ENCODE measurements at regions not wholly inside any gene's neighbourhood (a gene's known extent, or its start where the extent isn't known, plus 50 kb on each side); places are given as distances from the start of the nearest gene placed in this dataset.
"Not testable (repeated sequence)": the region's sequence is repeated elsewhere in the genome, so short reads cannot be mapped to it uniquely, and the experiment has no call there.

DNA sequence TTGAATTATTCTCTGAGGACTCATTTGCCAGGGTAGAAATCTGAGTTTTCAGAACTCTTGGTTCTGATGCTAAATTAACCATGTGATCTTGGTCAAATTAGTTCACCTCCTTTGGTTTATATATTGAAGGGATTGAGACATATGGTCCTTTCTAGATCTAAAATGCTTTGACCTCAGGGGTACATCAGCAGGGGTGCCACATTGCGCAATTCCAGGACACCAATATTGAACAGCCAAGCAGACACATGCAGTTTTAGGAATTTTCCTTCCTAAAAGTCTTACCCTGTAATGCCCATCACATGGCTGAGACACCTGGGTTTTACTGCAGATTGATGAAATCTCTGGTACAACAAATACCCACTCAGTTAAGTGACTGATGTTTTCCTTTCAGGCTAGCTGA is 254.4 kb upstream of the NCAM1 start:
- DNase-seq (ENCODE audit: low read depth in 2 of 2): no peak

DNA sequence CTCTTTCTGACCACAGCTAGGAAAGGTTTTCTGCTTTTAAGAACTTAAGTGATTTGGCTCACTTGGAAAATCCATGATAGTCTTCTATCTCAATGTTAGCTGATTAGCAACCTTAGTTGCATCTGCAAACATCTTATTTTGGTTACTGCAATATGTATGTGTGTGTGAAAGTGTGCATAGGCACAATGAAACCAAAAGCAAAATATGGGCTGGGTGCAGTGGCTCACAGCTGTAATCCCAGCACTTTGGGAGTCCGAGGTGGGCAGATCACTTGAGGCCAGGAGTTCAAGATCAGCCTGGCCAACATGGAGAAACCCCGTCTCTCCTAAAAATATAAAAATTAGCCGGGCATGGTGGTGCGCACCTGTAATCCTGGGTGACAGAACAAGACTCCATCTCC is 246.9 kb upstream of the NCAM1 start:
- DNase-seq (ENCODE audit: low read depth in 2 of 2): not testable (repeated sequence)

DNA sequence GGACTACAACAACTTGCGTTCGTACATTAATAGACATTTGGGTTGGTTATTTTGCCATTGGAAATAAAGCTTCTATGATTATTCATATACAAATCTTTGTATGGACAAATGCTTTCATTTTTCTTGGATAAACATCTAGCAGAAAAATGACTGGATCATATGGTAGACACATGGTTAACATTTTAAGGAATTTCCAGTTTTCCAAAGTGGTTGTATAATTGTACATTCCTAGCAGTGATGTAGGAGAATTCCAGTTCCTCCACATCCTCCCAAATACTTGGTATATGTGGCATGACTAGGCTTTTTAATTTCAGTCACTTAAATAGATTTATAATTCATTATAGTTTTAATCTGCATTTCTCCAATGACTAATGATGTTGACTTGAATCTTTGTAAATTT is 246.2 kb upstream of the NCAM1 start:
- peak in 1 of 2 experiments; percentile 15 for DNase-seq (ENCODE audit: low read depth in 2 of 2)

DNA sequence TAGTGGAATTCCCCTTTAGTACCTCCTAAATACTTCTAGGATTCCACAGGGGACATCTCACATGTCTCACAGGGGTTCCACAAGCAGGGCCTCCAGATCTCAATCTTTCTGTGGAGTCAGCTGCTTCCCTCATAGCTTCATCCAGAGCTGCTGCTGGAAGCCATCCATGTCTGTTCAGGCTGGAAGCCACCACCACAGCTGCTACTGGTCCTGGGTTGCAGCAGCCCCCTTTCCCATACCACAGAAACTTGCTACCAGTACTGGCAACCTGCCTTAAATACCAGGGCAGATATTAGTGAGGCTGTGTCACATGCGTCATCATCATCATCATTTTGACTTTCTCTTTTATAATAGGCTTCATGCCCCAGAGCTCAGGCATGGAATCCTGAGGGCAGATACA is 242.7 kb upstream of the NCAM1 start:
- DNase-seq (ENCODE audit: low read depth in 2 of 2): no peak

DNA sequence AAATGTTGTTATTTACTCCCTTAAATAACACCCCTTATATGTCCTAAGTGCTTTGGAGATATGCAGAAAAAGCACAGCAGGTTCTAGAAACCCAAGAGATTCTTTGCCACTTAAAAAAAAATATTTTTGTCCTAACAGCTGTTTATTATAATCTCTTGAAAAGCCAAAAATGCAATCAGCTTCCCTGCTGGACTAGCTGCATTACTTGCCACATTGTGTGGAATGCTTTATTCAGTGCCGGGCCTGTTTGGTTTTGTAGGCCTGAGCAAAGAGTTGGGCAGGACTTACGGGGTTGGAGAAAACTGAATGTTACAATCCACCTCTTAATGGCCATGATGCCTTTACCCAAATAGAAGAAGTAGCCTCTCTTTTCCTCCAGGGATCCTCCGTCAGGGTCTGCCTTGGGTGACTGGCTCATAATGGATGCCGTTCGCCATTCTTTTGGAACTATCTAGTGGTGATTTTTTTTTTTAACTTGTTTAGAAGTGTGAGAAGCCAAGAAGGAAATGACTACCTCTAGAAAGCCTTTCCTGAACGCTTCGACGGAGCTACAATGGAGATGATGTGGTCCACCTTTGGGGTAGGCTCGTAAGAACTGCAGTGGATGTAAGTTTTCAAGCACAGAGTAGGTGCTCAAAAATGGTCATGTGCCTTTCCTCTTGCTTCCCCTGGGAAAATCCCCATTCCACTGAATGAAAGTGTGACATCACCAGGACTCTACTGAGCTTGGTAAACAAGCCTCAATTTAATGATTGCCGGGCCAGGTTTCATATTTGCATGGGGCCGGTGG is 241.3 kb upstream of the NCAM1 start:
- no peak for DNase-seq (ENCODE audit: low read depth in 2 of 2)

DNA sequence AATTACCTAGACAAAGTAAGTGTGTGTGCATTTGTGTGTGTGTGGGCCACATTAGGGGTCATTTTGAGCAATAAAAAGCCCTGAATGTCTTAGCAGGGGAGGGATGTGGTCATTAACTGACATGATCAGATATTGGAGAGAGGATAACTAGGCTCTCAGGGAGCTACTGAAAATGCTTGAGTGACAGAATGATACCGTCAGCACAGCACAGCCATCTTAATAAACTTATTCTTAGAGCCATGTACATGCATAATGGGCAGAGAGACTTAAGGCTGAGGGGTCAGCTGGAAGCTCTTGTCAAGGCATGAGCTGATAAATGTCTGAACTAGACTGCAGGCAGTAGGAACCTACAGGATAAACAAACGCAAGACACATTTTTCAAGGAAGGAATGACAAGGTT is 239.1 kb upstream of the NCAM1 start:
- no peak for DNase-seq (ENCODE audit: low read depth in 2 of 2)

DNA sequence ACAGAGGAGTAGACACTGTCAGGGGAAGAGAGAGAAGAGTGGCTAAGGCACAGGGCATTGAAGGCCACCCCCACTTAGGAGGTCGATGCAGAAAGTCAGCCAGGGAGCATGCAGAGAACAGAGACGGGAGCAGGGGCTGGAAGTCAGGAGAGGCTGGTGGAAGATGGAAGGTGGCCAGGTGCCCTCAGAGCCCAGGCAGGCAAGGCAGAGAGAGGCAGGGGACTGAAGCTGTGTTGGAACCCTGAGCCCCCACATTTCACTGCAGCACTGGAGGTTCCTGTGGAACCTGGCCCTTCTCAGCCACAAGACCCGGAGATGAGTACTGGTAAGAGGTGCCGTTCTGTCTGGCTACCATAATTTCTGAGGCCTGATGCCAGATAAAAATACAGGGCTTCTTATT is 238.3 kb upstream of the NCAM1 start:
- no peak for DNase-seq (ENCODE audit: low read depth in 2 of 2)

DNA sequence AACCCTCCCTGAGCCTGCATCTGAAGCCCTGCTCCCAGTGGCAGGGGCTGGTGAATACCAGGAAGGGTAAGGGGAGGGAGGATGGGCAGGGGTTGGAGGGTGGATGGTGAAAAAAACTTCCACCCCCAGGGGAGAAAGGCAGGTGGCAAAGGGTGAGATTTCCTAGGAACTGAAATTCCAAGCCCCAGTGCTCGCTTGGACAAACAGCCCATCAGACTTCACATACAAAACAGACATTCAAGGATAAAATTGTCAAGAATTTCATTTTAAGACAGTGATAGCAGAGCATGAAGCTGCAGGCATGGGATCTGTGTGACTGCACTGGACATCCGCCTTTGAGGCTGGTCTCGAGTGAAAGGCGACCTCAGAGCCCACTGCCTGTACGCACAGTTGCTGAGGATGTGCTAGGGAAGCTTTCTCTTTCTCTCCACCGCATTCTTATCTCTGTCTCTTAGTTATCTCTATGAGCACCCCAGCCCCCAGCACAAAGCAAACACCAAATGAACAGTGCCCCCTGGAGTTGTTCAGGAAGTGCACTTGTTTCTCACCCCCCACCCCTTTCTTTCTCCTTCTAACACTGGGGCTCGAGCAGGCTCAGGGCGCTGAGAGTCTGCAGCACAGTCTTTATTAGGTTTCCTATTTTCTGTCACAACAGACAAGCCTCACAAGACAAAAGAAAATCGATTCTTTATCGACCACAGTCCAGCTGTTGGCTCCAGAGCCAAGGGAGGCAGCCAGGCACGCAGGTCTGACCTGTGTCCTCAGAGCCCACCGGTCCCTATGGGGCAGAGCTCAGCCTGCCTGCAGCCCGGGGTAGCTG is 237.3 kb upstream of the NCAM1 start:
- no peak for DNase-seq (ENCODE audit: low read depth in 2 of 2)

DNA sequence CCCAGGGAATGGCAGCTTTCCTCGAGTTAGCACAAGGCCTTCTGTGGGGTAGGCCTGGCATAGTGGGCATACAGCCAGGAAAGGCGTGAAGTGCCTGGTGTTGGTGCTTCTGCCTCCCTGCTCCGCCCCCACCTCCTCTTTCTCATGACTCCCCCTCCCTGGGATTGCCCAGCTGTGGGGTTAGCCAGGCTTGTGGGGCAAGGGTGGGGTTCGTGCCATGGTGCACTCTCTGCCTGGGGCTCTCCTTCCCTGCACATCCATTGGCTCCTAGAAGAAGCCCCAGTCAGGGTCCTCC is 236.8 kb upstream of the NCAM1 start:
- no peak for DNase-seq (ENCODE audit: low read depth in 2 of 2)

DNA sequence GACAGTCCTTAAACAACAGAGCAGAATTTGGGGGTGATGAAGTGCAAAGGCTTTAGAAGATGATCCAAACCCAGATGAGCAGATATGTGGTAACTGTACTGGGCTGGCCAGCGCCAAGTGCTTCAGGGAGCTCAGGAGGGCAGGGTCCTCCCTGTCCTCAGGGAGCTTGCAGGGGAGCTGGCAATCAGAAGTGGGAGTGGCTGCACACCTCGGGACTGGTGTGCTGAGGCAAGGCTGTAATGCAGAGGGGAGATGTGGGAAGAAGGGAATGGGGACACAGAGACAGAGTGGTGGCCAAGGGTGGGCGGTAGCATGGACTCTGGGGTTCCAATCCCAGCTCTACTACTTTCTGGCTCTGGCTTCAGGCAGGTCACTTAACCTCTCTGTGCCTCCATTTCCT is 235.6 kb upstream of the NCAM1 start:
- DNase-seq (ENCODE audit: low read depth in 2 of 2): no peak

DNA sequence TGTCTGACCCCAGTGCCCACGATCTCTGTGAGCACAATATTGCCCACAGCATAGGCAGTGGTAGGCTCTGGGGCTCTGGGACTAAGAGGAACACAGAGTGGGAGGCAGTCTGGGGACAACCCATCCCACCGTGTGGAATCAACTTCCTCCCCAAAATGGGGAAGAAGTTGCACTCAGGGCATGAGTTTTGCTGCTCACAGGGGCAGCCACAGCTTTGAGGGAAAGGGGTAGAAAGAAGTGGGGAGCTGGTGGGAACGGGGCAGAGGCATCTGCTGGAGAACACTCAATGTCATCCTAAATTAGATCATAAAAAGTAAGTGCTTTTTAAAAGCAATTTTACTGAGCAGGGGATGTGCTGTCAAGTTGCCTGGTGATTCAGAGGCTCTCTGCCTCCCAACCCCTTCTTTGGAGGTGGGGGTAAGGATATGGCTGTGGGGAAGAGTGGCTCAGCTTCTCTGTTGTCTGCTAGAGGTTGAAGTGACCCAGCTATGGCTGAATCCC is 233.8 kb upstream of the NCAM1 start:
- DNase-seq (ENCODE audit: low read depth in 2 of 2): no peak

DNA sequence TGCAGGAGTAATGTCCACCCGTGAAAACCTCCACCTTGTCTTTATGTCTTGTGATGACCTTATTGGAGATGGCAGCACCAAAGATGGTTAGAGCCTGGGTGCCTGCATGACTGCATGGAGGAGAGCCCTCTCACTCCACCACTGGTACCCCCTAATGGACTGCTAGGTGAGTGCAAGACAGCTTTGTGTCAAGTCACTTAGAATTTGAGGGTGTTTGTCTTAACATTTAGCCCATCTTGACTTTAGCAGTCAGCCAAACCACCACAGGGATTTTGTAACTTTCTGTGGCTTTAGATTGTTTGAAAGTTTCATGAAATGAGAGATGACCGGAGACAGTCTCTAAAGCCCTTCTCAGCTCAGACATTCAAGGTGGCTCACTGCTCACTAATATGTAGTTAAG is 232.9 kb upstream of the NCAM1 start:
- DNase-seq (ENCODE audit: low read depth in 2 of 2): no peak

DNA sequence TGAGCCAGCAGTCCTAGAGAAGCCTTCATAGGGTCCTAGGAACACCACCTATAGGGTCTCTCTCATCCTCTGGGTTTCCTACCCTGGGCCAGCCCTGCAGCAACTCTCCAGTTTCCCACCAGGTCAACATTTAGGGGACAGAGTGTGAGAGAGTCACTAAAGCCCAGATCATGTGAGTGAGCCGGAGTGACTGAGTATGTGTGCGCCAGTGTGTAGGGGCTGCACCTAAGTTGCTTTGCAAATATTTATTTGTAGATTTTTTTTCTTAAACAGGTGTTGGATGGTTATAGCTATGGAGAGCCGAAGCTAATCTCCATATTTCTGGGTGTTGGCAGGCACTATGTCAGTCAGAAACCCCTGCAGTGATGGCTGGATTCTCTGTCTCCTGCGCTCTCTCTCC is 232.5 kb upstream of the NCAM1 start:
- no peak for DNase-seq (ENCODE audit: low read depth in 2 of 2)

DNA sequence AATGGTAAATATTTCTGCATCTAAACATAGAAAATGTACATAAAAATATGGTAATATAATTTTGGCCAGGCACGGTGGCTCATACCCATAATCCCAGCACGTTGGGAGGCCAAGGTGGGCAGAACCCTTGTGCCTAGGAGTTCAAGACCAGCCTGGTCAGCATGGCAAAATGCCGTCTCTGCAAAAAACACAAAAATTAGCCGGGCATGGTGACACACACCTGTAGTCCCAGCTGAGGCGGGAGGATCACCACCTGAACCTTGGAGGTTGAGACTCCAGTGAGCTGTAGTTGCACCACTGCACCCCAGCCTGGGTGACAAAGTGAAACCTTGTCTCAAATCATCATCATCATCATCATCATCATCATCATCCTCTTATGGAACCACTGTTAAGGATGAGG is 230.6 kb upstream of the NCAM1 start:
- DNase-seq (ENCODE audit: low read depth in 2 of 2): no peak

DNA sequence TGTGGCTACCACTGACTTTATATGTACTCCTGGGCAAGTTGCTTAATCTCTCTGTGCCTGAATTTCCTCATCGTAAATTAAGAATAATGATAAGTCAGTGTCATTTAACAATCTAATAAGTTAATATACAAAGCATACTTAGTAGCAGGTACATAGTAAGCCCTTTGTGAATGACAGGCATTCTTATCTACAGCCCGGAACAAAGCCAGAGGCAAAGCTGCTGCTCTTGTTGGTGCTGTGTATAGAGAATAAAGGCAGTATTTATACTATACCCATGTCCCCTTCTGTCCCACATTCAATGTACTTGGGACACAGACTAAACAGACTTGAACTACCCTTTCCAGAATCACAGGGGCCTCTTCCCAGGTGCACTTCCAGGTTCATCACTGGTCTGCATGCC is 229.7 kb upstream of the NCAM1 start:
- no peak for DNase-seq (ENCODE audit: low read depth in 2 of 2)

DNA sequence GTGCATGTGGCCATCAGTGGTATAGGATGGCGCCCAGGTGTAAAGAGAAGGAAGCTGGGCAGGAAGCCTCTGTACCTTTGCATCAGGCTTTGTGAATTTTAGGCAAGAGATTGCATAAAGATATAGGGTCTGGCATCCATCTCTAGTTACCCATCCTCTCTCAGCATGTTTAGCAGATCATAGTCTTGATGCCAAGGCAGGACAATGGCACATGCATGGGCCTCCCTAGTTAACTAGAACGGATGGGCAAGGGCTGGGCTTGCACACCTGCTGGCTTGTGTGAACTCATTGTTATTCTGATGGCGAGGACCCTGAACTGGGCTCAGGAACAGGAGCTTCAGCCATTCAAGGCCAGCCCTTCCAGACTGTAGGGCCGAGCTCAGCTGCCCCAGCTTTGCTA is 229.2 kb upstream of the NCAM1 start:
- DNase-seq (ENCODE audit: low read depth in 2 of 2): no peak

DNA sequence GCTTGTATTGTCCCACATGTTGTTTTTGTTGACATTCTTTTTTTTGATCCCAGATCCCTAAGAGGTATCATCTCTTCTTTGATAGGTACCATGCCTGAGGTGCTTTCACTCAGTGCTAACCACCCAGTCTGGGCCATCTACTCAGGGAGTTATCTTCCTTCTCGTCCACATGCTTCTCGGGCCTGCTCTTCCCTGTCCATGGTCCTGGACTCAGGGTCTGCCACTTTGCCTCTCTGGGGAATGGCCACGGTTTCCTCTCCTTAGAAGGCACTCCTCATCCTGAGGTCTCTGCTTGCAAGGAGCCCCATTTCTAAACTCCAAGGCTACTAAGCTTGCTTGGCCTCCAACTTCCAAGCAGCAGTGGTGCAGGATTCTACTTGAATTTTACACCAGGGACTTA is 227.0 kb upstream of the NCAM1 start:
- DNase-seq (ENCODE audit: low read depth in 2 of 2): no peak

DNA sequence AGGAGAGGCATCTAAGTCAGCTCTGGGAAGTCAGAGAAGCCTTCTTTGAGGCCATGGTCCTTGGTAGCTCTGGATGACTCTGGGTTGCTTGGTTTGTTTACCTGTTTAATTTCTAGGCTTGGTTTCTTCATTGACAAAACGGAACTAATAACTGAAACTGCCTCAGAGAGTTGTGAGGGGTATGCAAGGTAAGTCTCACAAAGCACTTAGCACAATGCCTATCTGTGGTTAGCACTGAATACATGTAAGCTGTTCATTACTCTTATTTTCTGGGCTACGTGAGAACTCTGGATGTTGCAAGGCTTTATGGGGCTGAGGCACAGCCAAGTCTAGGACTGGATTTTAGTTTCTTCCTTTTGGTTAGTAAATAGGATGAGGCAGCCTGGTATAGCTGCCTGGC is 225.8 kb upstream of the NCAM1 start:
- DNase-seq (ENCODE audit: low read depth in 2 of 2): no peak

DNA sequence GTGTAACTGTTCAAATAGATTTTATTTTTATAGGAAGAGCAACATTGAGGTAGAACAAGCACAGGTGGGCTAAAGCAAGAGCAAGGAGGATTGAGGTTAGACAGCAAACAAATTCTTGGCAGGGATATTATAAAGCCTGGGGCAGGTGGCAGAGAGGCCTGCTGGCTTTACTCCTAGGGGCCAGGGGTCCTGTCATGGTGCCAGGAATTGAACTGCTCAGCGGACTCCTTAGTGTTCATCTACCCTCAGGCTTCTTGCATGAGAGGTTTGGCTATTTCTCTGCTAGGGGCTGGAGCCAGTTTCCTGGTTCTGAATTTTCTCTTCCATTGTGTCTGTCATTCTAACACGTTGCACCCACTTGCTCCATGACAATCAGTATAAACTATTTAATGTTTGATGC is 217.2 kb upstream of the NCAM1 start:
- DNase-seq (ENCODE audit: low read depth in 2 of 2): no peak

DNA sequence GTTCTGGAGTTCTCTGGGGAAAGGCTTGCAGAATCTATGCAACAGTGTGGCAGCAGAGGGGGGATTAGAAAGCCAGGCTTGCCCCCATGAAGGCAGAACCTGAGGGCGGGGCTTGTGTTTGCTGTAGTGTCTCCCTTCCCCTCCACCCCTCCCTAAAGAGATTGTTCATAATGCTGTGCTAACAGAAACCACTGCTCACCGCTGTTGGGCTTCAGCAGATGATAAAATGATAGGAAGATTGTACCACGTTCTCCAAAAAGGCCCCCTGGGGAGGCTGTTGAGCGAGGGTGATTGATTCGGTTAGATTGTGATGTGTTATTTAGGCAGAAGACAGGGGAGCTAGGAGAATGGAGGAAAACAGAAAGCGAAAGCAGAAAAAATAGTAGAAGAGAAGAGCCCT is 215.2 kb upstream of the NCAM1 start:
- no peak for DNase-seq (ENCODE audit: low read depth in 2 of 2)

DNA sequence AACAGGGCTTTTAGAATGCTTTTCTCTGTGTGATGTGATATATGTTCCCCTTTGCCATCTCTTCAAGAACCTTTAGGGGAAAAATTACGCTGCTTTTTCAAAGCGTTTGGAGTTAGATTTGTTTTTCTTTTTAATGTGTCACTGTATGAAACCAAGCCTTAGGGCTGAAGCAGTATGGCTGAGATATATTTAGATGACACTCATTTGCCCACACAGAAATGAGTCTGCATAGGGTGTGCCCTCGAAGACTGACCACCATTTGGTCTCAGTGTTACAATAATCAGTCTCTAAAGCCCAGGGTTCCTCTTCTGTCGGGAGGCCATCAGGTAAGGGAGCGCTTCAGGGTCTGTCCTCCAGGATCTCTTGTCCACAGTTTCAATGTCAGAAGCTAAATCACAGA is 213.0 kb upstream of the NCAM1 start:
- no peak for DNase-seq (ENCODE audit: low read depth in 2 of 2)

DNA sequence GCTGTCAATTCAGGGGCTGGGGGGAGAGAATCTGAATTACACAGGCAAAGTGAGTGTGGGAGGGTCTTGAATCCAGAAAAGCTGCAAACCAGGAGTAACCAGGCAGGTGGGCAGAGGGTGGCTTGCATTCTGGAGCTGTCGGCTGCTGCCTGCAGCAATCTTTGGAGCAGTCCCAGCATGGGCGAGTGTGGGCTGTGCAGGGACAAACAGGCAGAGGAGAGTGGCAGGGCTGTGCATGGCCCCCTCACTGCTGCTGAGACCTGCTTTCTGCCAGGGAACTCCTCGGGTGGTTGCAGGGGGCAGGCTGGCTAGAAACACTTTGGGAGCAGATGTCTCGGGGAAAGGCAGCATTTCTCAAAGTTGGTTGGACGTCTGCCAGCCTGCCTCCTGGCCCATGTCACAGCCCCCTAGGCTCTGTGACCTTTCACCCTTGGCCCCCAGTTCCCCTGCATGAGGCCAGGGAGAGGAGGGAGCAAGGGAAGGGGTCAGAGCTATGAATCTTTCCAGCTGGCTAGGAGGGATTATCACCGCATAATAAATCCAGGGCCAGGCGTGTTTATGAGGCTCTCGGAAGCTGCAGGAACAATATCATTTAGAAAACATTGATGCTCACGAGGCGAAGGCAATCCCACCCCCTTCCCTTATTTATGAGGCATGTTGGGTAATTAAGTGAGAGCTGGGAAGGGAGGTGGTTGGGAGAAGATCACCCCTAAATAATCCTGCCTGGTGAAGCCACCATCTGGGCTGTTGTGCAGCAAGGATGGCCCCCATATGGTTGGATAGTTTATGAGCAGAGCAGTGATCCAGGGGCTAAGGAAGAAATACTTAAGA is 212.3 kb upstream of the NCAM1 start:
- DNase-seq (ENCODE audit: low read depth in 2 of 2): no peak

DNA sequence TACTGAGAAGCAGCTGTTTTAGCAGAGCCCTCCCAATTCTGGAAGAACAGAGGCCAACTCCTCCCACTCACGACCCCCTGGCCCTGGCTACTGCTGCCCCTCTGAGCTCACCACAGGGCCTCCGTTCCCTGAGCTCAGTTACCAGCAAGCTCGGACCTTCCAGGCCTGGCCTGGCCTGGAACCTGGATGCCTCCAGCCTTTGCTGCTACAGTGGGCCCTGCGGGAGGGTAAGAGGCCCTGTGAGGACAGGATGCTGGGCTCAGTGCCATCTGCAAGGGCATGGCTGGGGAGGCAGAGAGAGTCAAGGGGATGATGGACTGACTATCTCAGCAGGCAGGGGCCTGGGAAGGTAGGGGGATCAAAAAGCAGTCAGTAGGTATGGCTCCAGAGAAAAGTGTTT is 209.9 kb upstream of the NCAM1 start:
- no peak for DNase-seq (ENCODE audit: low read depth in 2 of 2)
